Subcutaneous abdominal adipose tissue (tissue), 5 donors: ENCODE measurements at regions not wholly inside any gene's neighbourhood (a gene's known extent, or its start where the extent isn't known, plus 50 kb on each side); places are given as distances from the start of the nearest gene placed in this dataset.

ENCODE experiments used
- H3K27ac ChIP-seq: one replicate; pipeline ENCODE4 v1.7.0; 2013; ENCODE audit warnings: low read depth, mild to moderate bottlenecking, inconsistent platforms, low read length, moderate library complexity
- H3K27me3 ChIP-seq, 5 donors: one replicate each; pipeline ENCODE4 v1.7.0; 2013; ENCODE audit warnings: low read length in 5 of 5, inconsistent platforms in 1 of 5; ENCODE audit not compliant: control insufficient read depth in 5 of 5, insufficient read depth in 4 of 5
- H3K36me3 ChIP-seq, 5 donors: one replicate each; pipeline ENCODE4 v1.7.0; 2013; ENCODE audit warnings: low read length in 5 of 5; ENCODE audit not compliant: control insufficient read depth in 5 of 5, insufficient read depth in 5 of 5
- H3K4me1 ChIP-seq, 5 donors: one replicate each; pipeline ENCODE4 v1.7.0; 2013; ENCODE audit warnings: low read length in 5 of 5, mild to moderate bottlenecking in 3 of 5, moderate library complexity in 1 of 5; ENCODE audit not compliant: control insufficient read depth in 5 of 5, insufficient read depth in 5 of 5
- H3K4me3 ChIP-seq, 5 donors: one replicate each; pipeline ENCODE4 v1.7.0; 2013; ENCODE audit warnings: low read length in 5 of 5, low read depth in 1 of 5
- H3K9ac ChIP-seq, 5 donors: one replicate each; pipeline ENCODE4 v1.7.0; 2013; ENCODE audit warnings: low read length in 5 of 5, mild to moderate bottlenecking in 4 of 5, moderate library complexity in 3 of 5
- H3K9me3 ChIP-seq, 5 donors: one replicate each; pipeline ENCODE4 v1.7.0; 2013; ENCODE audit warnings: low read length in 5 of 5; ENCODE audit not compliant: control insufficient read depth in 5 of 5
- donor health status: healthy.
- donor health status: healthy.
- donor health status: healthy.
- donor health status: healthy.
- donor health status: healthy.

DNA sequence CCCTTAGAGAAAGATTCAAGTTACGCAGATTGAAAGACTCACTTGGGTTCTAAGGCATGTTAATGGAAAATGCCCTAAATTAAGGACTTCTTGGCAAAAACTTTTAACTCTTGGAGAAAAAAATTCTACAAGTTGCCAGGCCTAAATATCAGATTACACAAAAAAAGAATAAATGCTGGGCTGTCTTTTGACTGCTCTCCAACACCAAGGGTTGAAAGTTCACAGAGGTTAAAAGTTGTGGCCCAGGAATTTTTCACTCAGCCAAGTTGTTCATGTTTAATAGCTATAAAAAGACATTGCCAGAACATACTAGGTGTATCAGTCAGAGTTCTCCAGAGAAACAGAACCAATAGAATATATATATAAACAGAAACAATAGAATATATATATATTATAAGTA lies 204.3 kb upstream of the ADRA1D start:
- Histone ChIP-seq H3K27me3 (no peaks in the 10 kb centered on the region), H3K9me3 (no peaks in the 10 kb centered on the region), H3K36me3 (no peaks in the 10 kb centered on the region), H3K4me3 (no peak overlapping the region), H3K9ac (no peak overlapping the region), H3K27ac (no peak overlapping the region), H3K4me1 (peaks cover 0 to 3% (median 0%) of the 10 kb centered on the region in 5 donors)

DNA sequence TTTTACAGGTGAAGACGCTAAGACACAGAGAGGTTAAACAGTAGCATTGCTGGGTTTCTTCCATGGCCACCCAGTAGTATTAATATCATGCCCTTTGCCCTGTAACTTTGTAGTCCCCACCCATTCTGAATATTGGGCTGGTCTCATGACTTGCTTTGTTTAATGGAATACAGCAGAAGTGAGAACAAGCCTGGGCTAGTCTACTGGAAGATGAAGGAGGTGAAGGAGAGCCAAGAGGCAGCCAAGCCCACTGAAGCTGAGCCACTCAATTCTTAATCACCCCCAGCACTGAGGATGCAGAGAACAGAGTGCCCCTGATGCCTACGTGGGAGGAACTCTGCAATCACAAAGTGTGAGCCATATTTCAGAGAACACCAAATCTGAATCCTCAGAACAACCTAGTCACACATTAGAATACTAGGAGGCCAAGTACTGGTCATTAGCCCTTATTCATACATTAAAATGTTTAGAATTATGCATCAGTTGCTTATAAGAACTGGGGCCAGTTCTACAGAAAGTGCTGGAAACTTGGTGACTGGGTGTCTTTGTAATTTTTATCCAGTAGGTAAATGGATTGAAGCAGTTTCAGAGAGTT lies 202.5 kb upstream of the ADRA1D start:
- Histone ChIP-seq H3K9ac (no peak overlapping the region), H3K4me1 (peaks cover 0 to 3% (median 0%) of the 10 kb centered on the region in 5 donors), H3K9me3 (no peaks in the 10 kb centered on the region), H3K27ac (no peak overlapping the region), H3K4me3 (no peak overlapping the region), H3K27me3 (no peaks in the 10 kb centered on the region), H3K36me3 (no peaks in the 10 kb centered on the region)

DNA sequence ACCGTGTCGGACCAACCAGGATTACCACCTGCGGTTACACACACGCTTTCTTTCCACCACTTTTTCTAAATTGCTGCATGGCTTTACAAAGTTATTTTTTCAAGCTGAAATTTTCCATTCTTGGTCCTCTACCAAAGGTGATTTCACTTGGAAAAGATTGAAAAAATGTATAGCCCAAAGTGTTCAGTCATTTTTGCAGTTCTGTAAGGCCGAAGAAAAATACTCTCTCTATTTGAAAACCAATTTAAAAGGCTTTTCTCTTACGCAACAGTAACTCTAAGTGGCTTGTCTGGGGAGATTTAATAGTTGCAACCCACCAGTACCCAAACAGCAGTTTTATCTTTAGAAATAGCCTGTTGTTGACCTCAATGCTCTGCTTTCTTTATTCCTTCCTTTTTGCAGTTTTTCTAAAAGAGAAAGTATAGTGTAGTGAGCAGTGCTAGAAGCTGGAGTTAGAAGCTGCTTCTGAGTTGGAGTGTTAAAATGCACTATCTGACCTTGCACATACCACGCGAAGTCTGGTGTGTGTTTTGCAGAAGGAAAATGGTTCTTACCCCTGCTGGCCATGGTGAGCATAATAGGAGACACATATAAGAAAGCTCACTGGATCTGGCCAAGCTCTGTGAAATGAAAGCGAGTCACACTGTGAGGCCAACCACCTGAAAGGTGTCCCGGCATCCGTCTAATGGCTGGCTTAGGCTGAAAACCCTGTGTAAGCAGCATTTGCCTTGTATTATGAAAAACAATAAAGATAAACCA lies 201.0 kb upstream of the ADRA1D start:
- H3K9me3 ChIP-seq, result no peaks in the 10 kb centered on the region
- peaks cover 0 to 3% (median 0%) of the 10 kb centered on the region in 5 donors for H3K4me1 ChIP-seq
- H3K27me3 ChIP-seq, result no peaks in the 10 kb centered on the region
- H3K4me3 ChIP-seq, result no peak overlapping the region
- no peaks in the 10 kb centered on the region for H3K36me3 ChIP-seq
- H3K9ac ChIP-seq, result no peak overlapping the region
- no peak overlapping the region for H3K27ac ChIP-seq

GRCh38 chr20:4445784-4446183 lies 196.7 kb upstream of the ADRA1D start:
- H3K4me3 ChIP-seq, result no peak overlapping the region
- H3K4me1 ChIP-seq, result peaks cover 0 to 3% (median 0%) of the 10 kb centered on the region in 5 donors
- H3K9me3 ChIP-seq, result peaks cover 0 to 4% (median 0%) of the 10 kb centered on the region in 5 donors
- no peak overlapping the region for H3K9ac ChIP-seq
- H3K27me3 ChIP-seq, result no peaks in the 10 kb centered on the region
- no peak overlapping the region for H3K27ac ChIP-seq
- H3K36me3 ChIP-seq, result no peaks in the 10 kb centered on the region

- H3K9ac ChIP-seq, result no peak overlapping the region
- no peak overlapping the region for H3K4me3 ChIP-seq
- no peaks in the 10 kb centered on the region for H3K36me3 ChIP-seq
- H3K27ac ChIP-seq, result no peak overlapping the region
- H3K4me1 ChIP-seq, result peaks cover 0 to 3% (median 0%) of the 10 kb centered on the region in 5 donors
- no peaks in the 10 kb centered on the region for H3K27me3 ChIP-seq
- H3K9me3 ChIP-seq, result peaks cover 0 to 4% (median 0%) of the 10 kb centered on the region in 5 donors
These were observed 196.2 kb upstream of the ADRA1D start for GRCh38 chr20:4445331-4445730.

DNA sequence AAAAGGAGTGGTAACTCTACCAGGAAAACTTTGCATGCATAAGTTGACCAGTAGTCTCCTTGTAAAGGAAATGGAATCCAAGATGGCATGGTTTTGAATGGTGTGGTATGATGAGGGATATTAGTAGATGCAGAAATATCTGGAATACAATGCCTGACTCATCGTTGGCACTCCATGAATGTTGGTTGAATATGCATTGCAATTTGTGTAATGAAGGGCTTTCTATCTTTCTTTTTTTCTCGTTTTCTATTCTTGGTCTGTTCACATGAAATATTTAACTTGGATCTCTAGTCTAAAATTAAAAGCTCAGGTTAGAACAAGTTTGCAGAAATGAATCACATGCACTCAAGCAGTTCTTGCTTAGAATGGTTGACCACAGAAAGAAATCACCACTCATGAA lies 195.3 kb upstream of the ADRA1D start:
- no peak overlapping the region for H3K4me3 ChIP-seq
- no peaks in the 10 kb centered on the region for H3K27me3 ChIP-seq
- H3K27ac ChIP-seq, result no peak overlapping the region
- no peak overlapping the region for H3K9ac ChIP-seq
- no peaks in the 10 kb centered on the region for H3K4me1 ChIP-seq
- H3K36me3 ChIP-seq, result no peaks in the 10 kb centered on the region
- H3K9me3 ChIP-seq, result peaks cover 0 to 4% (median 0%) of the 10 kb centered on the region in 5 donors

DNA sequence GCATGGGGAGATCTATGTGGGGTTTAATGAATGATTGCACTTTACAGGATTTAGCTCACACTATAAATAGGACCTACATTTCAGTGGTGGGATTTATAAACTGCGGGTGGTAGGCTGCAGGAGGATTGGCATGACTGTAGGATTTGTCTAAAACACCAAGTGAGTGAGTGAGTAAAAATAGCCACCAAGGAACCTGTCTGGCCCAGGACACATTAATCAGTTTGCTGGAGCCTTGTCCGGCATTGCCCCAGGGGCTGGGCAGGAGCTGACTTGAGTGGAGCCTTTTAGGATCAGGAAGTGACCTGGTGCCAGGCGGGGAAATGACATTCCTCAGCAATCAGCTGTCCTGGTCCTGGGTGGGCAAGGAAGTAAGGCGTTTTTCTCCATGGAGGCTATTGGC lies 193.9 kb upstream of the ADRA1D start:
- no peaks in the 10 kb centered on the region for H3K27me3 ChIP-seq
- no peak overlapping the region for H3K9ac ChIP-seq
- H3K36me3 ChIP-seq, result no peaks in the 10 kb centered on the region

GRCh38 chr20:4441871-4442270 lies 192.8 kb upstream of the ADRA1D start:
- Histone ChIP-seq H3K27me3 (no peaks in the 10 kb centered on the region), H3K27ac (no peak overlapping the region), H3K9ac (no peak overlapping the region), H3K9me3 (peaks cover 0 to 4% (median 0%) of the 10 kb centered on the region in 5 donors), H3K4me3 (no peak overlapping the region), H3K4me1 (peaks cover 0 to 9% (median 4%) of the 10 kb centered on the region in 5 donors), H3K36me3 (no peaks in the 10 kb centered on the region)

More for the DNA sequence above, 193.9 kb upstream of the ADRA1D start:
- Histone ChIP-seq H3K4me3 (no peak overlapping the region), H3K4me1 (no peaks in the 10 kb centered on the region), H3K9me3 (peaks cover 0 to 4% (median 0%) of the 10 kb centered on the region in 5 donors), H3K27ac (no peak overlapping the region)

- no peak overlapping the region for H3K4me3 ChIP-seq
- no peaks in the 10 kb centered on the region for H3K36me3 ChIP-seq
- H3K27ac ChIP-seq, result no peak overlapping the region
- peaks cover 0 to 4% (median 0%) of the 10 kb centered on the region in 5 donors for H3K9me3 ChIP-seq
- H3K9ac ChIP-seq, result no peak overlapping the region
- no peaks in the 10 kb centered on the region for H3K27me3 ChIP-seq
- H3K4me1 ChIP-seq, result peaks cover 0 to 16% (median 4%) of the 10 kb centered on the region in 5 donors
These were observed 192.1 kb upstream of the ADRA1D start for GRCh38 chr20:4441191-4441590.

GRCh38 chr20:4439461-4439860 lies 190.4 kb upstream of the ADRA1D start:
- Histone ChIP-seq H3K27me3 (no peaks in the 10 kb centered on the region), H3K36me3 (no peaks in the 10 kb centered on the region)

More at GRCh38 chr20:4439461-4439860, 190.4 kb upstream of the ADRA1D start:
- H3K9me3 ChIP-seq, result peaks cover 0 to 4% (median 0%) of the 10 kb centered on the region in 5 donors
- H3K9ac ChIP-seq, result no peak overlapping the region
- no peak overlapping the region for H3K4me3 ChIP-seq
- no peak overlapping the region for H3K27ac ChIP-seq
- peaks cover 0 to 16% (median 7%) of the 10 kb centered on the region in 5 donors for H3K4me1 ChIP-seq
